Activated CD4-positive, alpha-beta T cell treated with anti-CD3 and anti-CD28 coated beads, Interleukin-2, amount 10 ng/mL, durations not matched to agents 7 days and 5 days (primary cell): ENCODE measurements at regions not wholly inside any gene's neighbourhood (a gene's known extent, or its start where the extent isn't known, plus 50 kb on each side); places are given as distances from the start of the nearest gene placed in this dataset.

Source experiments
- CTCF ChIA-PET: fragments of 350-600 bp; sonication (Branson Sonifier 250); formaldehyde crosslinking; loops from one replicate; lab custom pipeline; 2021; ENCODE audit warnings: antibody characterized with exemption; lab: Charles Lee
- POLR2A ChIA-PET: fragments of 350-600 bp; sonication (Branson Sonifier 250); formaldehyde crosslinking; loops from one replicate; lab custom pipeline; 2021; ENCODE audit warnings: antibody characterized with exemption; lab: Charles Lee
- DNase-seq: peaks from one replicate; pipeline ENCODE4 v3.0.0-alpha.2; 2020
- H3K27ac Mint-ChIP-seq: one replicate; pipeline ENCODE4 v1.8.0; 2021; ENCODE audit warnings: mild to moderate bottlenecking, moderate library complexity, mixed read lengths
- H3K27me3 Mint-ChIP-seq: one replicate; pipeline ENCODE4 v1.8.0; 2021; ENCODE audit warnings: mixed read lengths
- H3K36me3 Mint-ChIP-seq: one replicate; pipeline ENCODE4 v1.8.0; 2021; ENCODE audit warnings: low read depth, mixed read lengths
- H3K4me1 Mint-ChIP-seq: one replicate; pipeline ENCODE4 v1.8.0; 2021; ENCODE audit warnings: mixed read lengths
- H3K4me3 Mint-ChIP-seq: one replicate; pipeline ENCODE4 v1.8.0; 2021; ENCODE audit warnings: mild to moderate bottlenecking, moderate library complexity, mixed read lengths
- H3K9me3 Mint-ChIP-seq: one replicate; pipeline ENCODE4 v1.8.0; 2021; ENCODE audit warnings: mixed read lengths

- DNase-seq: peak; percentile 55
- no peak overlapping the region for H3K27ac Mint-ChIP-seq
- POLR2A ChIA-PET: no interaction called here
- CTCF ChIA-PET: no interaction called here
- no peaks in the 10 kb centered on the region for H3K36me3 Mint-ChIP-seq
- H3K4me3 Mint-ChIP-seq: no peak overlapping the region
- H3K9me3 Mint-ChIP-seq: no peaks in the 10 kb centered on the region
- H3K4me1 Mint-ChIP-seq: no peaks in the 10 kb centered on the region
- H3K27me3 Mint-ChIP-seq: no peaks in the 10 kb centered on the region
Observed at GRCh38 chr3:117997201-117998049, 1037.2 kb downstream of the IGSF11 start.

- no peaks in the 10 kb centered on the region for H3K4me1 Mint-ChIP-seq
- no peaks in the 10 kb centered on the region for H3K27me3 Mint-ChIP-seq
- no peak for DNase-seq
- H3K36me3 Mint-ChIP-seq: no peaks in the 10 kb centered on the region
- H3K4me3 Mint-ChIP-seq: no peak overlapping the region
- CTCF ChIA-PET: interaction anchor here (0.7 kb wide), 1 partner anchor 720 kb away, joined by 3 read pairs; no protein-coding TSS in a partner anchor
- POLR2A ChIA-PET: no interaction called here
- no peaks in the 10 kb centered on the region for H3K9me3 Mint-ChIP-seq
- H3K27ac Mint-ChIP-seq: no peak overlapping the region
Observed at GRCh38 chr3:117998071-117998470, 1036.6 kb downstream of the IGSF11 start.

- no peak overlapping the region for H3K4me3 Mint-ChIP-seq
Observed at GRCh38 chr3:118000219-118000618, 1034.4 kb downstream of the IGSF11 start.

GRCh38 chr3:118001380-118001779, 1033.3 kb downstream of the IGSF11 start:
- no peaks in the 10 kb centered on the region for H3K36me3 Mint-ChIP-seq
- no peaks in the 10 kb centered on the region for H3K9me3 Mint-ChIP-seq
- DNase-seq: no peak
- ChIA-PET POLR2A (no interaction called here), CTCF (no interaction called here)
- H3K27me3 Mint-ChIP-seq: no peaks in the 10 kb centered on the region
- H3K4me1 Mint-ChIP-seq: no peaks in the 10 kb centered on the region
- H3K4me3 Mint-ChIP-seq: no peak overlapping the region
- H3K27ac Mint-ChIP-seq: no peak overlapping the region

More at GRCh38 chr3:118000219-118000618, 1034.4 kb downstream of the IGSF11 start:
- CTCF ChIA-PET: no interaction called here
- no peak for DNase-seq
- Mint-ChIP-seq H3K27ac (no peak overlapping the region), H3K4me1 (no peaks in the 10 kb centered on the region), H3K36me3 (no peaks in the 10 kb centered on the region), H3K27me3 (no peaks in the 10 kb centered on the region), H3K9me3 (no peaks in the 10 kb centered on the region)
- POLR2A ChIA-PET: no interaction called here

GRCh38 chr3:118011910-118012309, 1022.7 kb downstream of the IGSF11 start:
- Mint-ChIP-seq H3K4me1 (no peaks in the 10 kb centered on the region), H3K27ac (no peak overlapping the region), H3K36me3 (no peaks in the 10 kb centered on the region), H3K9me3 (peaks cover 8% of the 10 kb centered on the region), H3K27me3 (no peaks in the 10 kb centered on the region), H3K4me3 (no peak overlapping the region)
- CTCF ChIA-PET: no interaction called here
- POLR2A ChIA-PET: no interaction called here
- no peak for DNase-seq

- no peaks in the 10 kb centered on the region for H3K27me3 Mint-ChIP-seq
- no peaks in the 10 kb centered on the region for H3K4me1 Mint-ChIP-seq
- no peak overlapping the region for H3K27ac Mint-ChIP-seq
- CTCF ChIA-PET: no interaction called here
- POLR2A ChIA-PET: no interaction called here
- no peak for DNase-seq
- no peak overlapping the region for H3K4me3 Mint-ChIP-seq
- peaks cover 36% of the 10 kb centered on the region for H3K9me3 Mint-ChIP-seq
- no peaks in the 10 kb centered on the region for H3K36me3 Mint-ChIP-seq
Observed at GRCh38 chr3:118029049-118029448, 1005.6 kb downstream of the IGSF11 start.

- Mint-ChIP-seq H3K27me3 (no peaks in the 10 kb centered on the region), H3K36me3 (no peaks in the 10 kb centered on the region), H3K4me1 (no peaks in the 10 kb centered on the region), H3K27ac (no peak overlapping the region), H3K4me3 (no peak overlapping the region), H3K9me3 (peaks cover 10% of the 10 kb centered on the region)
- POLR2A ChIA-PET: no interaction called here
- DNase-seq: no peak
- CTCF ChIA-PET: no interaction called here
Observed at GRCh38 chr3:118036215-118036614, 998.4 kb downstream of the IGSF11 start.

- H3K9me3 Mint-ChIP-seq: peaks cover 10% of the 10 kb centered on the region
- ChIA-PET POLR2A (no interaction called here), CTCF (no interaction called here)
- H3K36me3 Mint-ChIP-seq: no peaks in the 10 kb centered on the region
- no peak overlapping the region for H3K27ac Mint-ChIP-seq
- DNase-seq: no peak
- no peak overlapping the region for H3K4me3 Mint-ChIP-seq
- H3K27me3 Mint-ChIP-seq: no peaks in the 10 kb centered on the region
- H3K4me1 Mint-ChIP-seq: no peaks in the 10 kb centered on the region
Observed at GRCh38 chr3:118055381-118055780, 979.3 kb downstream of the IGSF11 start.

- Mint-ChIP-seq H3K27me3 (no peaks in the 10 kb centered on the region), H3K4me1 (no peaks in the 10 kb centered on the region), H3K4me3 (no peak overlapping the region), H3K36me3 (no peaks in the 10 kb centered on the region), H3K27ac (no peak overlapping the region), H3K9me3 (peaks cover 6% of the 10 kb centered on the region)
- ChIA-PET CTCF (no interaction called here), POLR2A (no interaction called here)
- no peak for DNase-seq
Observed at GRCh38 chr3:118057086-118057485, 977.6 kb downstream of the IGSF11 start.

- H3K4me1 Mint-ChIP-seq: no peaks in the 10 kb centered on the region
- H3K36me3 Mint-ChIP-seq: no peaks in the 10 kb centered on the region
- H3K9me3 Mint-ChIP-seq: peaks cover 5% of the 10 kb centered on the region
- DNase-seq: no peak
- ChIA-PET POLR2A (no interaction called here), CTCF (no interaction called here)
- no peak overlapping the region for H3K27ac Mint-ChIP-seq
- H3K4me3 Mint-ChIP-seq: no peak overlapping the region
- H3K27me3 Mint-ChIP-seq: no peaks in the 10 kb centered on the region
Observed at GRCh38 chr3:118059096-118059495, 975.5 kb downstream of the IGSF11 start.

GRCh38 chr3:118067439-118067838, 967.2 kb downstream of the IGSF11 start:
- DNase-seq: no peak
- no peaks in the 10 kb centered on the region for H3K4me1 Mint-ChIP-seq
- H3K9me3 Mint-ChIP-seq: peaks cover 7% of the 10 kb centered on the region
- H3K27me3 Mint-ChIP-seq: no peaks in the 10 kb centered on the region
- H3K27ac Mint-ChIP-seq: no peak overlapping the region
- H3K4me3 Mint-ChIP-seq: no peak overlapping the region
- ChIA-PET CTCF (no interaction called here), POLR2A (no interaction called here)
- no peaks in the 10 kb centered on the region for H3K36me3 Mint-ChIP-seq

GRCh38 chr3:118075873-118076272, 958.8 kb downstream of the IGSF11 start:
- peaks cover 3% of the 10 kb centered on the region for H3K9me3 Mint-ChIP-seq
- H3K4me1 Mint-ChIP-seq: no peaks in the 10 kb centered on the region
- no peak overlapping the region for H3K4me3 Mint-ChIP-seq
- no peak for DNase-seq
- no peak overlapping the region for H3K27ac Mint-ChIP-seq
- no peaks in the 10 kb centered on the region for H3K27me3 Mint-ChIP-seq
- POLR2A ChIA-PET: no interaction called here
- CTCF ChIA-PET: interaction anchor here (0.6 kb wide), 1 partner anchor 797 kb away, joined by 3 read pairs; no protein-coding TSS in a partner anchor
- H3K36me3 Mint-ChIP-seq: no peaks in the 10 kb centered on the region

- H3K27ac Mint-ChIP-seq: no peak overlapping the region
- CTCF ChIA-PET: no interaction called here
- no peaks in the 10 kb centered on the region for H3K4me1 Mint-ChIP-seq
- peaks cover 3% of the 10 kb centered on the region for H3K9me3 Mint-ChIP-seq
- DNase-seq: no peak
- H3K4me3 Mint-ChIP-seq: no peak overlapping the region
- POLR2A ChIA-PET: no interaction called here
- no peaks in the 10 kb centered on the region for H3K27me3 Mint-ChIP-seq
- no peaks in the 10 kb centered on the region for H3K36me3 Mint-ChIP-seq
Observed at GRCh38 chr3:118077332-118077731, 957.3 kb downstream of the IGSF11 start.

GRCh38 chr3:118080889-118081288, 953.8 kb downstream of the IGSF11 start:
- ChIA-PET CTCF (no interaction called here), POLR2A (no interaction called here)
- H3K9me3 Mint-ChIP-seq: peaks cover 3% of the 10 kb centered on the region
- DNase-seq: no peak
- no peaks in the 10 kb centered on the region for H3K4me1 Mint-ChIP-seq
- no peak overlapping the region for H3K27ac Mint-ChIP-seq
- H3K27me3 Mint-ChIP-seq: no peaks in the 10 kb centered on the region
- H3K4me3 Mint-ChIP-seq: no peak overlapping the region
- H3K36me3 Mint-ChIP-seq: no peaks in the 10 kb centered on the region
